ENCODE measurements at regions not wholly inside any gene's neighbourhood (a gene's known extent, or its start where the extent isn't known, plus 50 kb on each side); places are given as distances from the start of the nearest gene placed in this dataset.

GRCh38 chr6:121810158-121811032, 374.9 kb downstream of the GJA1 start:
- TF ChIP-seq POLR2A (IDR thresholded peaks at IDR 0.05) (no peak), POLR2AphosphoS5 (IDR thresholded peaks at IDR 0.05) (no peak), EP300 (IDR thresholded peaks at IDR 0.05; ENCODE audit: low read depth) (no peak), CTCF (IDR thresholded peaks at IDR 0.05) (no peak)
- Histone ChIP-seq H3K27me3 (no peaks in the 10 kb centered on the region), H3K4me3 (no peak overlapping the region), H3K9me3 (no peaks in the 10 kb centered on the region), H3K4me1 (no peaks in the 10 kb centered on the region), H3K36me3 (no peaks in the 10 kb centered on the region), H3K27ac (no peak overlapping the region)
- intact Hi-C loops (cut with DNase I; ENCODE audit: low total_unique reads) = no loop called here
- WGBS, 2 donors (ENCODE audit: low coverage in 1 of 2) = 80 to 81% methylated on average over 2 to 7 of the region's 7 CpGs
- in situ Hi-C loops (cut with MboI; ENCODE audit: low pct_ligation_motif_present in 1 of 4, low pct_unique_long_range_greater_than_20kb in 1 of 4, low sequenced_read_pairs in 3 of 4) = no loop called here
- DNase-seq = no peak

GRCh38 chr6:121811106-121811505, 375.7 kb downstream of the GJA1 start:
- no peaks in the 10 kb centered on the region for H3K4me1 ChIP-seq
- H3K36me3 ChIP-seq = no peaks in the 10 kb centered on the region
- 76 to 84% methylated on average over 3 of the region's 3 CpGs for WGBS, 2 donors (ENCODE audit: low coverage in 1 of 2)
- in situ Hi-C loops (cut with MboI; ENCODE audit: low pct_ligation_motif_present in 1 of 4, low pct_unique_long_range_greater_than_20kb in 1 of 4, low sequenced_read_pairs in 3 of 4) = no loop called here
- no peak overlapping the region for H3K27ac ChIP-seq
- H3K27me3 ChIP-seq = no peaks in the 10 kb centered on the region
- H3K4me3 ChIP-seq = no peak overlapping the region
- no peaks in the 10 kb centered on the region for H3K9me3 ChIP-seq
- intact Hi-C loops (cut with DNase I; ENCODE audit: low total_unique reads) = no loop called here
- TF ChIP-seq EP300 (IDR thresholded peaks at IDR 0.05; ENCODE audit: low read depth) (no peak), CTCF (IDR thresholded peaks at IDR 0.05) (no peak), POLR2AphosphoS5 (IDR thresholded peaks at IDR 0.05) (no peak), POLR2A (IDR thresholded peaks at IDR 0.05) (no peak)
- DNase-seq = no peak

GRCh38 chr6:121816361-121816760, 380.9 kb downstream of the GJA1 start:
- intact Hi-C loops (cut with DNase I; ENCODE audit: low total_unique reads) = no loop called here
- Histone ChIP-seq H3K4me3 (no peak overlapping the region), H3K27ac (no peak overlapping the region), H3K4me1 (no peaks in the 10 kb centered on the region), H3K27me3 (no peaks in the 10 kb centered on the region), H3K9me3 (peaks cover 0 to 5% of the 10 kb centered on the region in 2 donors), H3K36me3 (no peaks in the 10 kb centered on the region)
- no peak for DNase-seq
- in situ Hi-C loops (cut with MboI; ENCODE audit: low pct_ligation_motif_present in 1 of 4, low pct_unique_long_range_greater_than_20kb in 1 of 4, low sequenced_read_pairs in 3 of 4) = no loop called here
- TF ChIP-seq EP300 (IDR thresholded peaks at IDR 0.05; ENCODE audit: low read depth) (no peak), POLR2A (IDR thresholded peaks at IDR 0.05) (no peak), CTCF (IDR thresholded peaks at IDR 0.05) (no peak)
- 48 to 59% methylated on average over 4 of the region's 4 CpGs for WGBS, 2 donors (ENCODE audit: low coverage in 1 of 2)

- Histone ChIP-seq H3K4me3 (no peak overlapping the region), H3K9me3 (peaks cover 0 to 5% of the 10 kb centered on the region in 2 donors), H3K36me3 (no peaks in the 10 kb centered on the region), H3K4me1 (no peaks in the 10 kb centered on the region), H3K27me3 (no peaks in the 10 kb centered on the region), H3K27ac (no peak overlapping the region)
- no peak for TF ChIP-seq POLR2A (IDR thresholded peaks at IDR 0.05)
- TF ChIP-seq POLR2AphosphoS5 (IDR thresholded peaks at IDR 0.05) = no peak
- no peak for TF ChIP-seq EP300 (IDR thresholded peaks at IDR 0.05; ENCODE audit: low read depth)
- no peak for TF ChIP-seq CTCF (IDR thresholded peaks at IDR 0.05)
- intact Hi-C loops (cut with DNase I; ENCODE audit: low total_unique reads) (no loop called here), in situ Hi-C loops (cut with MboI; ENCODE audit: low pct_ligation_motif_present in 1 of 4, low pct_unique_long_range_greater_than_20kb in 1 of 4, low sequenced_read_pairs in 3 of 4) (no loop called here)
- no peak for DNase-seq
Observed at GRCh38 chr6:121816906-121817540, 381.6 kb downstream of the GJA1 start.

Measured in transverse colon (tissue), 4 donors.